SK-N-SH treated with all-trans-retinoic acid at 6 μM for 48 hours (cell line): ENCODE measurements at regions not wholly inside any gene's neighbourhood (a gene's known extent, or its start where the extent isn't known, plus 50 kb on each side); places are given as distances from the start of the nearest gene placed in this dataset.

Experiments
- ATAC-seq: fragments of 200-7000 bp; cut with Tn5 transposase; 3 replicates; pipeline ENCODE4 v1.9.1; 2020; ENCODE audit warnings: mild to moderate bottlenecking, moderate library complexity
- BACH2 ChIP-seq: fragments of 250-450 bp; sonication (Bioruptor Pico); IDR thresholded peaks from 2 replicates; pipeline ENCODE4 v1.9.0; 2021; ENCODE audit warnings: mild to moderate bottlenecking, borderline replicate concordance
- CREB5 ChIP-seq: fragments of 250-450 bp; sonication (Bioruptor Pico); IDR thresholded peaks from 2 replicates; pipeline ENCODE4 v1.5.1; 2020; ENCODE audit warnings: low read depth, mild to moderate bottlenecking, moderate library complexity
- CSDC2 ChIP-seq: fragments of 250-450 bp; sonication (Bioruptor Pico); IDR thresholded peaks from 2 replicates; pipeline ENCODE4 v1.5.0; 2020; ENCODE audit warnings: mild to moderate bottlenecking, moderate library complexity
- CSRNP3 ChIP-seq: fragments of 250-450 bp; sonication (Bioruptor Pico); IDR thresholded peaks from 2 replicates; pipeline ENCODE4 v1.5.1; 2021; ENCODE audit warnings: mild to moderate bottlenecking, moderate library complexity
- ESRRG ChIP-seq: fragments of 250-450 bp; sonication (Bioruptor Pico); IDR thresholded peaks from 2 replicates; pipeline ENCODE4 v1.6.1; 2021; ENCODE audit warnings: mild to moderate bottlenecking
- GLIS3 ChIP-seq: fragments of 250-450 bp; sonication (Bioruptor Pico); IDR thresholded peaks from 2 replicates; pipeline ENCODE4 v1.5.0; 2020; ENCODE audit warnings: mild to moderate bottlenecking, moderate library complexity
- ISL1 ChIP-seq: fragments of 250-450 bp; sonication (Bioruptor Pico); IDR thresholded peaks from 2 replicates; pipeline ENCODE4 v2.1.2; 2022; ENCODE audit warnings: mild to moderate bottlenecking, moderate library complexity
- OSR1 ChIP-seq: fragments of 250-450 bp; sonication (Bioruptor Pico); IDR thresholded peaks from 2 replicates; pipeline ENCODE4 v1.8.0; 2022; ENCODE audit warnings: moderate library complexity, mild to moderate bottlenecking, inconsistent platforms
- PPARA ChIP-seq: fragments of 250-450 bp; sonication (Bioruptor Pico); IDR thresholded peaks from 2 replicates; pipeline ENCODE4 v1.5.0; 2020; ENCODE audit warnings: mild to moderate bottlenecking, borderline replicate concordance
- RARB ChIP-seq: fragments of 250-450 bp; sonication (Bioruptor Pico); IDR thresholded peaks from 2 replicates; pipeline ENCODE4 v1.8.0; 2021; ENCODE audit warnings: mild to moderate bottlenecking, moderate library complexity
- SNAI2 ChIP-seq: fragments of 250-450 bp; sonication (Bioruptor Pico); IDR thresholded peaks from 2 replicates; pipeline ENCODE4 v1.5.0; 2020; ENCODE audit warnings: mild to moderate bottlenecking, moderate library complexity
- TCF4 ChIP-seq: fragments of 250-450 bp; sonication (Bioruptor Pico); IDR thresholded peaks from 2 replicates; pipeline ENCODE4 v1.8.0; 2021; ENCODE audit warnings: mild to moderate bottlenecking, moderate library complexity, borderline replicate concordance
- TOX ChIP-seq: fragments of 250-450 bp; sonication (Bioruptor Pico); IDR thresholded peaks from 2 replicates; pipeline ENCODE4 v1.8.0; 2021; ENCODE audit warnings: mild to moderate bottlenecking, moderate library complexity, borderline replicate concordance
- TSHZ2 ChIP-seq: fragments of 250-450 bp; sonication (Bioruptor Pico); IDR thresholded peaks from 2 replicates; pipeline ENCODE4 v1.5.0; 2020; ENCODE audit warnings: mild to moderate bottlenecking, moderate library complexity
- ZC3H10 ChIP-seq: fragments of 250-450 bp; sonication (Bioruptor Pico); IDR thresholded peaks from 2 replicates; pipeline ENCODE4 v1.5.1; 2021; ENCODE audit warnings: mild to moderate bottlenecking, moderate library complexity
- ZFP3 ChIP-seq: fragments of 250-450 bp; sonication (Bioruptor Pico); IDR thresholded peaks from 2 replicates; pipeline ENCODE4 v1.5.0; 2020; ENCODE audit warnings: mild to moderate bottlenecking, moderate library complexity
- ZFP30 ChIP-seq: fragments of 450-650 bp; formaldehyde crosslinking; IDR thresholded peaks from 2 replicates; pipeline ENCODE4 v1.5.0; 2022; ENCODE audit warnings: mild to moderate bottlenecking, moderate library complexity
- ZNF565 ChIP-seq: fragments of 450-650 bp; formaldehyde crosslinking; conservative IDR thresholded peaks from 2 replicates; pipeline ENCODE4 v1.5.0; 2020; ENCODE audit warnings: low read depth, mild to moderate bottlenecking, moderate library complexity
- ZNF70 ChIP-seq: fragments of 450-650 bp; formaldehyde crosslinking; IDR thresholded peaks from 2 replicates; pipeline ENCODE4 v1.5.0; 2020; ENCODE audit warnings: mild to moderate bottlenecking, moderate library complexity
- ZNF8 ChIP-seq: fragments of 450-650 bp; formaldehyde crosslinking; IDR thresholded peaks from 2 replicates; pipeline ENCODE4 v1.5.0; 2020; ENCODE audit warnings: mild to moderate bottlenecking, moderate library complexity

- TF ChIP-seq TCF4 (CRISPR knock-in tag) (no peak), RARB (CRISPR knock-in tag) (no peak), ISL1 (no peak), CSDC2 (CRISPR knock-in tag) (no peak), GLIS3 (CRISPR knock-in tag) (no peak), SNAI2 (CRISPR knock-in tag) (no peak), ZNF70 (CRISPR knock-in tag) (no peak), ZNF8 (CRISPR knock-in tag) (no peak), ZFP30 (CRISPR knock-in tag) (no peak), OSR1 (CRISPR knock-in tag) (no peak), ZFP3 (CRISPR knock-in tag) (no peak), TOX (CRISPR knock-in tag) (no peak), ESRRG (CRISPR knock-in tag) (no peak), ZNF565 (CRISPR knock-in tag) (no peak), BACH2 (no peak), PPARA (CRISPR knock-in tag) (no peak), ZC3H10 (CRISPR knock-in tag) (no peak), CREB5 (CRISPR knock-in tag) (no peak), CSRNP3 (CRISPR knock-in tag) (no peak), TSHZ2 (CRISPR knock-in tag) (no peak)
- TF ChIP-seq, all 23 proteins: peak for 0
- no peak for ATAC-seq
Observed at GRCh38 chr5:171593401-171593800, 174.0 kb downstream of the FGF18 start.

- no peak for ATAC-seq
- TF ChIP-seq TOX (CRISPR knock-in tag) = no peak
- TF ChIP-seq CREB5 (CRISPR knock-in tag) = no peak
- no peak for TF ChIP-seq ZNF565 (CRISPR knock-in tag)
- no peak for TF ChIP-seq GLIS3 (CRISPR knock-in tag)
- TF ChIP-seq RARB (CRISPR knock-in tag) = no peak
- TF ChIP-seq TSHZ2 (CRISPR knock-in tag) = no peak
- no peak for TF ChIP-seq ESRRG (CRISPR knock-in tag)
- no peak for TF ChIP-seq CSDC2 (CRISPR knock-in tag)
- TF ChIP-seq PPARA (CRISPR knock-in tag) = no peak
- no peak for TF ChIP-seq ZNF70 (CRISPR knock-in tag)
Observed at GRCh38 chr5:171593976-171594375, 174.5 kb downstream of the FGF18 start.

GRCh38 chr5:171595401-171595800, 176.0 kb downstream of the FGF18 start:
- no peak for ATAC-seq
- TF ChIP-seq ZFP30 (CRISPR knock-in tag) (no peak), BACH2 (no peak), CSRNP3 (CRISPR knock-in tag) (no peak), TSHZ2 (CRISPR knock-in tag) (no peak), PPARA (CRISPR knock-in tag) (no peak), ZNF8 (CRISPR knock-in tag) (no peak), CSDC2 (CRISPR knock-in tag) (no peak), CREB5 (CRISPR knock-in tag) (no peak)
